ENCODE measurements at regions not wholly inside any gene's neighbourhood (a gene's known extent, or its start where the extent isn't known, plus 50 kb on each side); places are given as distances from the start of the nearest gene placed in this dataset.
A peak's percentile ranks its signal among the peaks of the same experiment; 100 is the strongest.

GRCh38 chr7:1309290-1309689 lies 76.6 kb downstream of the UNCX start:
- H3K9me3 ChIP-seq (ENCODE audit: control insufficient read depth, insufficient read depth, low read depth, low read length) = no peaks in the 10 kb centered on the region
- H3K27ac ChIP-seq (ENCODE audit: extremely low read depth, low read depth, low read length) = no peak overlapping the region
- CTCF ChIA-PET = no interaction called here
- TF ChIP-seq ZNF266 (tag by site-specific recombination; IDR thresholded peaks at IDR 0.05; ENCODE audit: low read depth) (0 out of 2 replicates have a peak, but pooled peaks have one; percentile 34), GLI4 (tag by site-specific recombination; IDR thresholded peaks at IDR 0.05) (no peak), ZNF658 (tag by site-specific recombination; IDR thresholded peaks at IDR 0.05) (peak; percentile 30; the same call in 1 of the 2 replicates), ZNF747 (tag by site-specific recombination; IDR thresholded peaks at IDR 0.05) (0 out of 2 replicates have a peak, but pooled peaks have one; percentile 8), ZNF610 (tag by site-specific recombination; IDR thresholded peaks at IDR 0.05; ENCODE audit: borderline replicate concordance) (no peak), ZNF148 (tag by site-specific recombination; IDR thresholded peaks at IDR 0.05; ENCODE audit: borderline replicate concordance) (peak; percentile 10; the same call in 1 of the 2 replicates), ZNF785 (tag by site-specific recombination; IDR thresholded peaks at IDR 0.05) (peak; percentile 70; the same call in 1 of the 2 replicates), SETDB1 (IDR thresholded peaks at IDR 0.05; ENCODE audit: insufficient read length, low read length) (no peak), ZNF354C (tag by site-specific recombination; IDR thresholded peaks at IDR 0.05; ENCODE audit: borderline replicate concordance, low read depth) (0 out of 2 replicates have a peak, but pooled peaks have one; percentile 17), ZBTB1 (tag by site-specific recombination; IDR thresholded peaks at IDR 0.05) (no peak), ZNF280C (tag by site-specific recombination; IDR thresholded peaks at IDR 0.05) (0 out of 2 replicates have a peak, but pooled peaks have one; percentile 38)
- TF ChIP-seq, protein P1, sequence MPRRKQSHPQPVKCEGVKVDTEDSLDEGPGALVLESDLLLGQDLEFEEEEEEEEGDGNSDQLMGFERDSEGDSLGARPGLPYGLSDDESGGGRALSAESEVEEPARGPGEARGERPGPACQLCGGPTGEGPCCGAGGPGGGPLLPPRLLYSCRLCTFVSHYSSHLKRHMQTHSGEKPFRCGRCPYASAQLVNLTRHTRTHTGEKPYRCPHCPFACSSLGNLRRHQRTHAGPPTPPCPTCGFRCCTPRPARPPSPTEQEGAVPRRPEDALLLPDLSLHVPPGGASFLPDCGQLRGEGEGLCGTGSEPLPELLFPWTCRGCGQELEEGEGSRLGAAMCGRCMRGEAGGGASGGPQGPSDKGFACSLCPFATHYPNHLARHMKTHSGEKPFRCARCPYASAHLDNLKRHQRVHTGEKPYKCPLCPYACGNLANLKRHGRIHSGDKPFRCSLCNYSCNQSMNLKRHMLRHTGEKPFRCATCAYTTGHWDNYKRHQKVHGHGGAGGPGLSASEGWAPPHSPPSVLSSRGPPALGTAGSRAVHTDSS (tag by site-specific recombination; IDR thresholded peaks at IDR 0.05) = peak; percentile 94; the same call in 1 of the 2 replicates
- TF ChIP-seq, protein P2, sequence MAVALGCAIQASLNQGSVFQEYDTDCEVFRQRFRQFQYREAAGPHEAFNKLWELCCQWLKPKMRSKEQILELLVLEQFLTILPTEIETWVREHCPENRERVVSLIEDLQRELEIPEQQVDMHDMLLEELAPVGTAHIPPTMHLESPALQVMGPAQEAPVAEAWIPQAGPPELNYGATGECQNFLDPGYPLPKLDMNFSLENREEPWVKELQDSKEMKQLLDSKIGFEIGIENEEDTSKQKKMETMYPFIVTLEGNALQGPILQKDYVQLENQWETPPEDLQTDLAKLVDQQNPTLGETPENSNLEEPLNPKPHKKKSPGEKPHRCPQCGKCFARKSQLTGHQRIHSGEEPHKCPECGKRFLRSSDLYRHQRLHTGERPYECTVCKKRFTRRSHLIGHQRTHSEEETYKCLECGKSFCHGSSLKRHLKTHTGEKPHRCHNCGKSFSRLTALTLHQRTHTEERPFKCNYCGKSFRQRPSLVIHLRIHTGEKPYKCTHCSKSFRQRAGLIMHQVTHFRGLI (tag by site-specific recombination; IDR thresholded peaks at IDR 0.05) = no peak
- TF ChIP-seq, protein P3, sequence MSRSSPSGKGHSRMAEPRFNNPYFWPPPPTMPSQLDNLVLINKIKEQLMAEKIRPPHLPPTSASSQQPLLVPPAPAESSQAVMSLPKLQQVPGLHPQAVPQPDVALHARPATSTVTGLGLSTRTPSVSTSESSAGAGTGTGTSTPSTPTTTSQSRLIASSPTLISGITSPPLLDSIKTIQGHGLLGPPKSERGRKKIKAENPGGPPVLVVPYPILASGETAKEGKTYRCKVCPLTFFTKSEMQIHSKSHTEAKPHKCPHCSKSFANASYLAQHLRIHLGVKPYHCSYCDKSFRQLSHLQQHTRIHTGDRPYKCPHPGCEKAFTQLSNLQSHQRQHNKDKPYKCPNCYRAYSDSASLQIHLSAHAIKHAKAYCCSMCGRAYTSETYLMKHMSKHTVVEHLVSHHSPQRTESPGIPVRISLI (tag by site-specific recombination; IDR thresholded peaks at IDR 0.05) = no peak
- TF ChIP-seq, protein P4, sequence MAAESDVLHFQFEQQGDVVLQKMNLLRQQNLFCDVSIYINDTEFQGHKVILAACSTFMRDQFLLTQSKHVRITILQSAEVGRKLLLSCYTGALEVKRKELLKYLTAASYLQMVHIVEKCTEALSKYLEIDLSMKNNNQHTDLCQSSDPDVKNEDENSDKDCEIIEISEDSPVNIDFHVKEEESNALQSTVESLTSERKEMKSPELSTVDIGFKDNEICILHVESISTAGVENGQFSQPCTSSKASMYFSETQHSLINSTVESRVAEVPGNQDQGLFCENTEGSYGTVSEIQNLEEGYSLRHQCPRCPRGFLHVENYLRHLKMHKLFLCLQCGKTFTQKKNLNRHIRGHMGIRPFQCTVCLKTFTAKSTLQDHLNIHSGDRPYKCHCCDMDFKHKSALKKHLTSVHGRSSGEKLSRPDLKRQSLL (tag by site-specific recombination; IDR thresholded peaks at IDR 0.05) = no peak
- no peak overlapping the region for H3K4me3 ChIP-seq (ENCODE audit: low read depth, low read length)
- no peaks in the 10 kb centered on the region for H3K4me1 ChIP-seq (ENCODE audit: control insufficient read depth, insufficient read depth, low read length)
- POLR2A ChIA-PET = no interaction called here
- H3K36me3 ChIP-seq (ENCODE audit: control insufficient read depth in 2 of 2, insufficient read depth in 1 of 2, low read length in 2 of 2) = no peaks in the 10 kb centered on the region

Measured in HEK293 (cell line).